Kidney epithelial cell (primary cell): ENCODE measurements at regions not wholly inside any gene's neighbourhood (a gene's known extent, or its start where the extent isn't known, plus 50 kb on each side); places are given as distances from the start of the nearest gene placed in this dataset.

Experiments
- DNase-seq: peaks from one replicate; pipeline ENCODE4 v3.0.0-alpha.2; 2010; ENCODE audit warnings: low read depth
- H3K27me3 ChIP-seq: 2 replicates; pipeline ENCODE4 v1.6.0; 2011; ENCODE audit warnings: low read length; ENCODE audit not compliant: control insufficient read depth, insufficient read depth
- H3K36me3 ChIP-seq: 2 replicates; pipeline ENCODE4 v1.5.1; 2011; ENCODE audit warnings: low read length; ENCODE audit not compliant: control insufficient read depth, insufficient read depth
- H3K4me3 ChIP-seq: 2 replicates; pipeline ENCODE4 v1.5.1; 2011; ENCODE audit warnings: low read depth, mild to moderate bottlenecking, control low read depth, low read length
- CTCF ChIP-seq: IDR thresholded peaks from 2 replicates; pipeline ENCODE4 v1.5.1; 2011; ENCODE audit warnings: mild to moderate bottlenecking, moderate library complexity, low read length, control low read depth, inconsistent platforms; ENCODE audit not compliant: insufficient read depth, poor library complexity, severe bottlenecking

- TF ChIP-seq CTCF = no peak
- DNase-seq = peak; percentile 25
- no peak overlapping the region for H3K4me3 ChIP-seq
- no peaks in the 10 kb centered on the region for H3K27me3 ChIP-seq
- no peaks in the 10 kb centered on the region for H3K36me3 ChIP-seq
Measured at GRCh38 chr4:169342906-169343564, 72.3 kb upstream of the SH3RF1 start.

GRCh38 chr4:169342159-169342860 is 71.6 kb upstream of the SH3RF1 start:
- no peak for DNase-seq

GRCh38 chr4:169341490-169341889 is 70.7 kb upstream of the SH3RF1 start:
- no peak for DNase-seq
- no peak for TF ChIP-seq CTCF

More at GRCh38 chr4:169342159-169342860, 71.6 kb upstream of the SH3RF1 start:
- no peak for TF ChIP-seq CTCF
- H3K36me3 ChIP-seq = no peaks in the 10 kb centered on the region
- H3K27me3 ChIP-seq = no peaks in the 10 kb centered on the region
- H3K4me3 ChIP-seq = no peak overlapping the region

GRCh38 chr4:169340834-169341233 is 70.1 kb upstream of the SH3RF1 start:
- Histone ChIP-seq H3K36me3 (no peaks in the 10 kb centered on the region), H3K4me3 (no peak overlapping the region), H3K27me3 (no peaks in the 10 kb centered on the region)
- no peak for TF ChIP-seq CTCF
- no peak for DNase-seq

More at GRCh38 chr4:169341490-169341889, 70.7 kb upstream of the SH3RF1 start:
- H3K36me3 ChIP-seq = no peaks in the 10 kb centered on the region
- no peaks in the 10 kb centered on the region for H3K27me3 ChIP-seq
- no peak overlapping the region for H3K4me3 ChIP-seq

- DNase-seq = no peak
- TF ChIP-seq CTCF = no peak
- no peaks in the 10 kb centered on the region for H3K36me3 ChIP-seq
Measured at GRCh38 chr4:169338241-169338640, 67.5 kb upstream of the SH3RF1 start.

More at GRCh38 chr4:169338241-169338640, 67.5 kb upstream of the SH3RF1 start:
- no peaks in the 10 kb centered on the region for H3K27me3 ChIP-seq
- H3K4me3 ChIP-seq = no peak overlapping the region
